ENCODE measurements at regions not wholly inside any gene's neighbourhood (a gene's known extent, or its start where the extent isn't known, plus 50 kb on each side); places are given as distances from the start of the nearest gene placed in this dataset.
A peak's percentile ranks its signal among the peaks of the same experiment; 100 is the strongest.

DNA sequence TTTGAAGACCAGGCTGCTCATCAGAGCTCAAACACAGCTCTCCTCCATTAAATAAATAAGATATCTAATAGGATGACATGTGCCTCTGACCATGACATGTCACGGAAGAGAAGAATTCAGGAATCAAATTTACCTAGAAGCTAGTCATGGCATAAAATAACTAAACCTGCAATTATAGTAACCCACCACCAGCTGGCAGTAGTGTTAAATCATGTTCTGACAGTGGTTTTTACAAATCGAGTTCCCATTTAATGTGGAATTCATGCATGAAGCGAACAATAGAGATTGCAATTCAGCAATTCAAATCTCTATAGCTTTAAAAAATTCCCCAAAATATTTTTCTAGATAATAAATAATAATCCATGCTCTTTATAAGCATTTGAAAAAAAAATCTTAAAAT lies 74.6 kb upstream of the IKZF1 start:
- no peak for TF ChIP-seq YY1 (IDR thresholded peaks at IDR 0.05; ENCODE audit: low read depth)
- TF ChIP-seq TCF12 (IDR thresholded peaks at IDR 0.05), result no peak
- TF ChIP-seq, protein P1, sequence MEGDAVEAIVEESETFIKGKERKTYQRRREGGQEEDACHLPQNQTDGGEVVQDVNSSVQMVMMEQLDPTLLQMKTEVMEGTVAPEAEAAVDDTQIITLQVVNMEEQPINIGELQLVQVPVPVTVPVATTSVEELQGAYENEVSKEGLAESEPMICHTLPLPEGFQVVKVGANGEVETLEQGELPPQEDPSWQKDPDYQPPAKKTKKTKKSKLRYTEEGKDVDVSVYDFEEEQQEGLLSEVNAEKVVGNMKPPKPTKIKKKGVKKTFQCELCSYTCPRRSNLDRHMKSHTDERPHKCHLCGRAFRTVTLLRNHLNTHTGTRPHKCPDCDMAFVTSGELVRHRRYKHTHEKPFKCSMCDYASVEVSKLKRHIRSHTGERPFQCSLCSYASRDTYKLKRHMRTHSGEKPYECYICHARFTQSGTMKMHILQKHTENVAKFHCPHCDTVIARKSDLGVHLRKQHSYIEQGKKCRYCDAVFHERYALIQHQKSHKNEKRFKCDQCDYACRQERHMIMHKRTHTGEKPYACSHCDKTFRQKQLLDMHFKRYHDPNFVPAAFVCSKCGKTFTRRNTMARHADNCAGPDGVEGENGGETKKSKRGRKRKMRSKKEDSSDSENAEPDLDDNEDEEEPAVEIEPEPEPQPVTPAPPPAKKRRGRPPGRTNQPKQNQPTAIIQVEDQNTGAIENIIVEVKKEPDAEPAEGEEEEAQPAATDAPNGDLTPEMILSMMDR (IDR thresholded peaks at IDR 0.05), result peak; percentile 54
- no peak for TF ChIP-seq MEF2A (IDR thresholded peaks at IDR 0.05; ENCODE audit: borderline replicate concordance, low read depth)
- no peak for TF ChIP-seq ELF1 (IDR thresholded peaks at IDR 0.05)
- TF ChIP-seq MAX (IDR thresholded peaks at IDR 0.05; ENCODE audit: low read depth), result no peak
- TF ChIP-seq SIN3A (IDR thresholded peaks at IDR 0.05; ENCODE audit: borderline replicate concordance, low read depth, low read length), result no peak
- TF ChIP-seq RXRA (IDR thresholded peaks at IDR 0.05; ENCODE audit: borderline replicate concordance, low read depth), result no peak
- peak; percentile 42 for TF ChIP-seq RAD21 (IDR thresholded peaks at IDR 0.05; ENCODE audit: low read length)
- no peak for TF ChIP-seq NFIC (IDR thresholded peaks at IDR 0.05; ENCODE audit: borderline replicate concordance)
- no peak for TF ChIP-seq RFX5 (IDR thresholded peaks at IDR 0.05; ENCODE audit: low read length)
- TF ChIP-seq REST (IDR thresholded peaks at IDR 0.05; ENCODE audit: low read depth, low read length), result no peak
